ENCODE measurements at regions not wholly inside any gene's neighbourhood (a gene's known extent, or its start where the extent isn't known, plus 50 kb on each side); places are given as distances from the start of the nearest gene placed in this dataset.
"Not testable (repeated sequence)": the region's sequence is repeated elsewhere in the genome, so short reads cannot be mapped to it uniquely, and the experiment has no call there.

- H3K27me3 ChIP-seq (ENCODE audit: control insufficient read depth in 3 of 3, insufficient read depth in 3 of 3, low read length in 3 of 3) = no peaks in the 10 kb centered on the region
- H3K9ac ChIP-seq (ENCODE audit: low read depth in 1 of 3, low read length in 3 of 3) = no peak overlapping the region
- H3K4me3 ChIP-seq (ENCODE audit: low read length in 3 of 3) = no peak overlapping the region
- H3K36me3 ChIP-seq (ENCODE audit: control insufficient read depth in 3 of 3, insufficient read depth in 3 of 3, low read length in 3 of 3) = no peaks in the 10 kb centered on the region
- no peaks in the 10 kb centered on the region for H3K4me1 ChIP-seq (ENCODE audit: control insufficient read depth in 3 of 3, insufficient read depth in 3 of 3, low read length in 3 of 3)
- no peak overlapping the region for H3K27ac ChIP-seq (ENCODE audit: low read depth, low read length)
- H3K9me3 ChIP-seq (ENCODE audit: control insufficient read depth in 3 of 3, low read length in 3 of 3) = no peaks in the 10 kb centered on the region
Observed at GRCh38 chr3:105140899-105141367, 225.8 kb upstream of the ALCAM start.

DNA sequence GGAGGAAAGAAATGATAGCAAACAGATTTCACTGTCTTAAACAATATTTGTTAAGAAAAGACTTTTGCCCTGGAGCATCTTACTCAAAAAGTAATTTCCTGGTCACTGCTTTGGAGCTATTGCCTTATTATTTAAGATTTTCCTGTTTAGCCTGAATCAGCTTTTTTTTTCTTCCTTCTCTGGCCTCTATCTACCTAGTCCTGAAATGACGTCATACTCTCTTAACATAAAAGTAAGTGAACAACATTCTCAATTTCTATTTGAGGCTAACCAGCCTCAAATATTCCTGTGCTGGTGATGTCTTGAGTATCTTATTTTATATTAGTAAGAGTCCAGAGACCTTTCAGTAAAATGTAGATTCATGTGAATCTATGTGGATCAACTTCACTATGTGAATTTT, 221.9 kb upstream of the ALCAM start:
- no peaks in the 10 kb centered on the region for H3K27me3 ChIP-seq (ENCODE audit: control insufficient read depth in 3 of 3, insufficient read depth in 3 of 3, low read length in 3 of 3)
- no peaks in the 10 kb centered on the region for H3K36me3 ChIP-seq (ENCODE audit: control insufficient read depth in 3 of 3, insufficient read depth in 3 of 3, low read length in 3 of 3)
- no peaks in the 10 kb centered on the region for H3K4me1 ChIP-seq (ENCODE audit: control insufficient read depth in 3 of 3, insufficient read depth in 3 of 3, low read length in 3 of 3)
- H3K9me3 ChIP-seq (ENCODE audit: control insufficient read depth in 3 of 3, low read length in 3 of 3) = no peaks in the 10 kb centered on the region
- no peak overlapping the region for H3K27ac ChIP-seq (ENCODE audit: low read depth, low read length)
- H3K4me3 ChIP-seq (ENCODE audit: low read length in 3 of 3) = no peak overlapping the region
- no peak overlapping the region for H3K9ac ChIP-seq (ENCODE audit: low read depth in 1 of 3, low read length in 3 of 3)

DNA sequence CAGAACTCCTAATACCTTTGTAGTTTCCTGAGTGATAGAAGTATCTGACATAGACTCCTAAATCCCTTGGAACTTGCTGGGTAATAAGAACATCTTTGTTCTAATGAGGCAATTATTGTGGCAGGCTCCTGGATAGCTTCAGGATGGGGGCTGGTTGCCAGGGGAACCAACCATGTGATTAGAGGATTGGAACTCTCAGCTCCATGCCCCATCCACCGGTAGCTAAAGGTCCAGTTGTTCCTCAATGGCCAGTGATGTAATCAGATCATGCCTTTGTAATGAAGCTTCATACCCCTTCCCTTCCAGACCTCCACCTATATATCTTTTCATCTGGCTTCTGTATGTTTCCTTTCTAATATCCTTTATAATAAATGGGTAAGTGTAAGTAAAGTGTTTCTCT, 221.2 kb upstream of the ALCAM start:
- H3K4me1 ChIP-seq (ENCODE audit: control insufficient read depth in 3 of 3, insufficient read depth in 3 of 3, low read length in 3 of 3) = no peaks in the 10 kb centered on the region
- no peaks in the 10 kb centered on the region for H3K27me3 ChIP-seq (ENCODE audit: control insufficient read depth in 3 of 3, insufficient read depth in 3 of 3, low read length in 3 of 3)
- no peaks in the 10 kb centered on the region for H3K9me3 ChIP-seq (ENCODE audit: control insufficient read depth in 3 of 3, low read length in 3 of 3)
- no peak overlapping the region for H3K27ac ChIP-seq (ENCODE audit: low read depth, low read length)
- H3K9ac ChIP-seq (ENCODE audit: low read depth in 1 of 3, low read length in 3 of 3) = no peak overlapping the region
- H3K36me3 ChIP-seq (ENCODE audit: control insufficient read depth in 3 of 3, insufficient read depth in 3 of 3, low read length in 3 of 3) = no peaks in the 10 kb centered on the region
- no peak overlapping the region for H3K4me3 ChIP-seq (ENCODE audit: low read length in 3 of 3)

DNA sequence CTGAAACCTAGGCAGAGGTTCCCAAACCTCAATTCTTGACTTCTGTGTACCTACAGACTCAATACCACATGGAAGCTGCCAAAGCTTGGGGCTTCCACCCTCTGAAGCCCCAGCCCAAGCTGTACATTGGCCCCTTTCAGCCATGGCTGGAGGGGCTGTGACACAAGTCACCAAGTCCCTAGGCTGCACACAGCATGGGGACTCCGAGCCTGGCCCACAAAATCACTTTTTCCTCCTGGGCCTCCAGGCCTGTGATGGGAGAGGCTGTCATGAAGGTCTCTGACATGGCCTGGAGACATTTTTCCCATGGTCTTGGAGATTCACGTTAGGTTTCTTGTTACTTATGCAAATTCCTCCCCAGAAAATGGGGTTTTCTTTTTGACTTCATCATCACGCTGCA, 217.5 kb upstream of the ALCAM start:
- not testable (repeated sequence) for H3K27ac ChIP-seq (ENCODE audit: low read depth, low read length); H3K4me1 ChIP-seq (ENCODE audit: control insufficient read depth in 3 of 3, insufficient read depth in 3 of 3, low read length in 3 of 3); H3K27me3 ChIP-seq (ENCODE audit: control insufficient read depth in 3 of 3, insufficient read depth in 3 of 3, low read length in 3 of 3); H3K4me3 ChIP-seq (ENCODE audit: low read length in 3 of 3); H3K9ac ChIP-seq (ENCODE audit: low read depth in 1 of 3, low read length in 3 of 3); H3K9me3 ChIP-seq (ENCODE audit: control insufficient read depth in 3 of 3, low read length in 3 of 3); H3K36me3 ChIP-seq (ENCODE audit: control insufficient read depth in 3 of 3, insufficient read depth in 3 of 3, low read length in 3 of 3)

GRCh38 chr3:105152987-105153386, 213.7 kb upstream of the ALCAM start:
- no peaks in the 10 kb centered on the region for H3K9me3 ChIP-seq (ENCODE audit: control insufficient read depth in 3 of 3, low read length in 3 of 3)
- no peaks in the 10 kb centered on the region for H3K36me3 ChIP-seq (ENCODE audit: control insufficient read depth in 3 of 3, insufficient read depth in 3 of 3, low read length in 3 of 3)
- no peaks in the 10 kb centered on the region for H3K4me1 ChIP-seq (ENCODE audit: control insufficient read depth in 3 of 3, insufficient read depth in 3 of 3, low read length in 3 of 3)
- no peaks in the 10 kb centered on the region for H3K27me3 ChIP-seq (ENCODE audit: control insufficient read depth in 3 of 3, insufficient read depth in 3 of 3, low read length in 3 of 3)
- H3K9ac ChIP-seq (ENCODE audit: low read depth in 1 of 3, low read length in 3 of 3) = no peak overlapping the region
- H3K4me3 ChIP-seq (ENCODE audit: low read length in 3 of 3) = no peak overlapping the region
- no peak overlapping the region for H3K27ac ChIP-seq (ENCODE audit: low read depth, low read length)

DNA sequence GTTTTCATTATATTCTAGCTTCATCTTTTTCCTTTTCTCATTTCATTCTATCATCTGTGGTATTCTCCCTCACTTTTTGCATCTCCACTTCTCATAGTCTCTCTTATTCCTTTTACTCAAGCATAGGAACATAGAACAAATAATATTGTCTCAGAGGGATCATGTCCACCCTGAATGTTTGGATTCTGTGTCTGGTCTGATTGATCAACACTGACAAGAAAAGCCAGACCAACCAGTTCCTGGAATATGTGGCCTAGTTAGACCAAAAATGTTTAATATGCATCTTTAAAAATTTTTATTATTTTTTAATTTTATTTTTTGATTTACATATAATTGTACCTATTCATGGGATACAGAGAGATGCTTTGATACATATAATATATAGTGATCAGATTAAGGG, 212.0 kb upstream of the ALCAM start:
- no peaks in the 10 kb centered on the region for H3K36me3 ChIP-seq (ENCODE audit: control insufficient read depth in 3 of 3, insufficient read depth in 3 of 3, low read length in 3 of 3)
- no peak overlapping the region for H3K27ac ChIP-seq (ENCODE audit: low read depth, low read length)

DNA sequence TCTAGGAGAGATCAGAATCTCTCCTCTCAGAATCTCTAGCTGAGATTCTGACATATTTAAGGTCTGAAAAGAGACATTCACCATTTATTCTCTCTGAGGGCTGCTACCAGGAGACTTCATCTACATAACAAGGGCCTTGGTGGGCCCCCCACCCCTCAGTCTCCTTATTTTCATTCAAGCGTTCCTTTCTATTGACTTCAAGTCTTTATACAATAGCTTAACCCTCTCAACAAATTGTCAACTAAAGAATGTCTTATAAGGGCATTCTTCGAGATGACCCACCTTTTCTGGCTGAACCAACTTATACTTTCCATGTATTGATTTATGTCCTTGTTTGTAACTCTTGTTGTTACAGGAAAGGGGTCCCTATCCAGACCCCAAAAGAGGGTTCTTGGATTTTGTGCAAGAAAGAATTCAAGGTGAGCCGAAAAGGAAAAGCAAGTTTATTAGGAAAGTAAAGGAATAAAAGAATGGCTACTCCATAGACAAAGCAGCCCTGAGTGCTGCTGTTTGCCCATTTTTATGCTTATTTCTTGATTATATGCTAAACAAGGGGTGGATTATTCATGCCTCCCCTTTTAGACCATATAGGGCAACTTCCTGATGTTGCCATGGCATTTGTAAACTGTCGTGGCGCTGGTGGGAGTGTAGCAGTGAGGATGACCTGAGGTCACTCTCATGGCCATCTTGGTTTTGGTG, 209.5 kb upstream of the ALCAM start:
- Histone ChIP-seq H3K4me1 (ENCODE audit: control insufficient read depth in 3 of 3, insufficient read depth in 3 of 3, low read length in 3 of 3) (no peaks in the 10 kb centered on the region), H3K27ac (ENCODE audit: low read depth, low read length) (no peak overlapping the region), H3K4me3 (ENCODE audit: low read length in 3 of 3) (no peak overlapping the region), H3K9ac (ENCODE audit: low read depth in 1 of 3, low read length in 3 of 3) (no peak overlapping the region), H3K27me3 (ENCODE audit: control insufficient read depth in 3 of 3, insufficient read depth in 3 of 3, low read length in 3 of 3) (no peaks in the 10 kb centered on the region), H3K36me3 (ENCODE audit: control insufficient read depth in 3 of 3, insufficient read depth in 3 of 3, low read length in 3 of 3) (no peaks in the 10 kb centered on the region), H3K9me3 (ENCODE audit: control insufficient read depth in 3 of 3, low read length in 3 of 3) (no peaks in the 10 kb centered on the region)

More for the DNA sequence above, 212.0 kb upstream of the ALCAM start:
- Histone ChIP-seq H3K4me3 (ENCODE audit: low read length in 3 of 3) (no peak overlapping the region), H3K9ac (ENCODE audit: low read depth in 1 of 3, low read length in 3 of 3) (no peak overlapping the region), H3K27me3 (ENCODE audit: control insufficient read depth in 3 of 3, insufficient read depth in 3 of 3, low read length in 3 of 3) (no peaks in the 10 kb centered on the region), H3K4me1 (ENCODE audit: control insufficient read depth in 3 of 3, insufficient read depth in 3 of 3, low read length in 3 of 3) (no peaks in the 10 kb centered on the region), H3K9me3 (ENCODE audit: control insufficient read depth in 3 of 3, low read length in 3 of 3) (no peaks in the 10 kb centered on the region)

DNA sequence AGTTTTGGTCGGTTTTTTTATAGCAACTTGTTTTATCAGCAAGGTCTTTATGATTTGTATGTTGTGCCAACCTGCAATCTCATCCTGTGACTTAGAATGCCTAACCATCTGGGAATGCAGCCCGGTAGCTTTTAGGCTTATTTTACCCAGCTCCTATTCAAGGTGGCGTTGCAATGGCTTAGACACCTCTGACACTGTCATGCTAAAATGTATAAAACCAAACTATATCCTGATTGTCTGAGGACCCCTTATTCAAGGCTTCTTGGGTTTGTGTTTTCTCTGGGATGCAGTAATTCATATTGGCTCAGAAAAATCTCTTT, 209.0 kb upstream of the ALCAM start:
- Histone ChIP-seq H3K36me3 (ENCODE audit: control insufficient read depth in 3 of 3, insufficient read depth in 3 of 3, low read length in 3 of 3) (no peaks in the 10 kb centered on the region), H3K27me3 (ENCODE audit: control insufficient read depth in 3 of 3, insufficient read depth in 3 of 3, low read length in 3 of 3) (no peaks in the 10 kb centered on the region), H3K9ac (ENCODE audit: low read depth in 1 of 3, low read length in 3 of 3) (no peak overlapping the region), H3K27ac (ENCODE audit: low read depth, low read length) (no peak overlapping the region), H3K9me3 (ENCODE audit: control insufficient read depth in 3 of 3, low read length in 3 of 3) (no peaks in the 10 kb centered on the region), H3K4me3 (ENCODE audit: low read length in 3 of 3) (no peak overlapping the region), H3K4me1 (ENCODE audit: control insufficient read depth in 3 of 3, insufficient read depth in 3 of 3, low read length in 3 of 3) (no peaks in the 10 kb centered on the region)

DNA sequence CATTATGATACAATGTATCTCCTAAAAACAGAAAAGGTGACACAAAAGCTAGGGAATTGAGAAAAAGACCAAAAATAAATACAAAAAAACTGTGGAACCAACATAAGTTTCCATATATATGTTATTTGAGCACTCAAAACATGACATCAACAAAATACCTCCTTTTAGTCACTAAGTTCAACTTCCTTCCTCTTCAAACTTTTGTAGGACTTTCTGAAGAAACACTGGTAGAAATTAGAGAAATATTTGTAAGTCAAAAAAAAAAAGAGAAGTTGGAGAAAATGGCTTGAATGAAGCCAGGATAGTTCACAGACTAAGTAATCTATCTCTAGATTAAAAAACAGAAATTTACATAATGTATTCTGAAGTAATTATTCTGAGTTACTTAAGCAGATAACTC, 208.4 kb upstream of the ALCAM start:
- Histone ChIP-seq H3K4me3 (ENCODE audit: low read length in 3 of 3) (no peak overlapping the region), H3K9ac (ENCODE audit: low read depth in 1 of 3, low read length in 3 of 3) (no peak overlapping the region), H3K36me3 (ENCODE audit: control insufficient read depth in 3 of 3, insufficient read depth in 3 of 3, low read length in 3 of 3) (no peaks in the 10 kb centered on the region), H3K27ac (ENCODE audit: low read depth, low read length) (no peak overlapping the region), H3K9me3 (ENCODE audit: control insufficient read depth in 3 of 3, low read length in 3 of 3) (no peaks in the 10 kb centered on the region), H3K27me3 (ENCODE audit: control insufficient read depth in 3 of 3, insufficient read depth in 3 of 3, low read length in 3 of 3) (no peaks in the 10 kb centered on the region), H3K4me1 (ENCODE audit: control insufficient read depth in 3 of 3, insufficient read depth in 3 of 3, low read length in 3 of 3) (no peaks in the 10 kb centered on the region)

GRCh38 chr3:105162448-105162847, 204.3 kb upstream of the ALCAM start:
- Histone ChIP-seq H3K4me1 (ENCODE audit: control insufficient read depth in 3 of 3, insufficient read depth in 3 of 3, low read length in 3 of 3) (no peaks in the 10 kb centered on the region), H3K27me3 (ENCODE audit: control insufficient read depth in 3 of 3, insufficient read depth in 3 of 3, low read length in 3 of 3) (no peaks in the 10 kb centered on the region), H3K36me3 (ENCODE audit: control insufficient read depth in 3 of 3, insufficient read depth in 3 of 3, low read length in 3 of 3) (no peaks in the 10 kb centered on the region), H3K4me3 (ENCODE audit: low read length in 3 of 3) (no peak overlapping the region), H3K9me3 (ENCODE audit: control insufficient read depth in 3 of 3, low read length in 3 of 3) (no peaks in the 10 kb centered on the region), H3K9ac (ENCODE audit: low read depth in 1 of 3, low read length in 3 of 3) (no peak overlapping the region), H3K27ac (ENCODE audit: low read depth, low read length) (no peak overlapping the region)

DNA sequence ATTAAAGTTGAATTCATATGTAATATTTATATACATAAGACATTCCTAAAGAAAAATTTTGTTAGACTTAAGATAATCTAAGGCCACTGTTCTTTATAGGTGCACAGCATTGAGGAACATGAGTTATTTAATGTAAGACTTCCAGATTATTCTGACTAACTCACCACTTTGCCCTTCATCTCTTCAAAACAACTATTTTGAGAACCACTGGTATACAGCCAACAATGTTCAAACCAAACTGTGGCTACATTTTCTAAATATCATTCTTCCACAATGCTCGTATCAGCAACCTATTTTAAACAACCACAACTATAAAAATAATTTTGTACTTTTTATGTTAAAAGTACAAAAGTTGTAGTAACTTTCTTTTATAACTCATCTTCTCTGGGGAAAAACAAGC, 199.8 kb upstream of the ALCAM start:
- no peaks in the 10 kb centered on the region for H3K9me3 ChIP-seq (ENCODE audit: control insufficient read depth in 3 of 3, low read length in 3 of 3)
- no peak overlapping the region for H3K9ac ChIP-seq (ENCODE audit: low read depth in 1 of 3, low read length in 3 of 3)
- no peaks in the 10 kb centered on the region for H3K36me3 ChIP-seq (ENCODE audit: control insufficient read depth in 3 of 3, insufficient read depth in 3 of 3, low read length in 3 of 3)
- no peaks in the 10 kb centered on the region for H3K27me3 ChIP-seq (ENCODE audit: control insufficient read depth in 3 of 3, insufficient read depth in 3 of 3, low read length in 3 of 3)
- H3K4me3 ChIP-seq (ENCODE audit: low read length in 3 of 3) = no peak overlapping the region
- no peak overlapping the region for H3K27ac ChIP-seq (ENCODE audit: low read depth, low read length)
- no peaks in the 10 kb centered on the region for H3K4me1 ChIP-seq (ENCODE audit: control insufficient read depth in 3 of 3, insufficient read depth in 3 of 3, low read length in 3 of 3)

All from skeletal muscle tissue (tissue), 3 donors.